Stomach (tissue), 4 donors: ENCODE measurements at regions not wholly inside any gene's neighbourhood (a gene's known extent, or its start where the extent isn't known, plus 50 kb on each side); places are given as distances from the start of the nearest gene placed in this dataset.

Experiments
- CTCF ChIP-seq, 7 experiments: fragments of 450-650 bp in 4 of 7; fragments of 200-600 bp in 3 of 7; sonication (generic) in 3 of 7; IDR thresholded peaks; one replicate each; pipeline ENCODE4 v1.5.1; 2016 to 2019; ENCODE audit warnings: antibody characterized with exemption in 7 of 7, control low read depth in 2 of 7, mild to moderate bottlenecking in 1 of 7
- EP300 ChIP-seq: sonication (generic); formaldehyde crosslinking; IDR thresholded peaks from one replicate; pipeline ENCODE4 v1.6.1; 2017; ENCODE audit warnings: antibody characterized with exemption
- POLR2A ChIP-seq, 4 donors: fragments of 450-650 bp; IDR thresholded peaks; one replicate each; pipeline ENCODE4 v1.6.1; 2016; ENCODE audit warnings: antibody characterized with exemption in 4 of 4, control low read depth in 2 of 4, mild to moderate bottlenecking in 1 of 4, moderate library complexity in 1 of 4
- POLR2AphosphoS5 ChIP-seq, 3 donors: sonication (generic); formaldehyde crosslinking; IDR thresholded peaks; one replicate each; pipeline ENCODE4 v1.6.1; 2016; ENCODE audit warnings: antibody characterized with exemption in 3 of 3

- no peak for TF ChIP-seq POLR2AphosphoS5 (IDR thresholded peaks at IDR 0.05)
- TF ChIP-seq CTCF (IDR thresholded peaks at IDR 0.05), result no peak
- no peak for TF ChIP-seq POLR2A (IDR thresholded peaks at IDR 0.05)
- no peak for TF ChIP-seq EP300
Observed at GRCh38 chr11:81071606-81072005, 1630.8 kb upstream of the TENM4 start.
